ENCODE measurements at regions not wholly inside any gene's neighbourhood (a gene's known extent, or its start where the extent isn't known, plus 50 kb on each side); places are given as distances from the start of the nearest gene placed in this dataset.
"Not testable (repeated sequence)": the region's sequence is repeated elsewhere in the genome, so short reads cannot be mapped to it uniquely, and the experiment has no call there.

DNA sequence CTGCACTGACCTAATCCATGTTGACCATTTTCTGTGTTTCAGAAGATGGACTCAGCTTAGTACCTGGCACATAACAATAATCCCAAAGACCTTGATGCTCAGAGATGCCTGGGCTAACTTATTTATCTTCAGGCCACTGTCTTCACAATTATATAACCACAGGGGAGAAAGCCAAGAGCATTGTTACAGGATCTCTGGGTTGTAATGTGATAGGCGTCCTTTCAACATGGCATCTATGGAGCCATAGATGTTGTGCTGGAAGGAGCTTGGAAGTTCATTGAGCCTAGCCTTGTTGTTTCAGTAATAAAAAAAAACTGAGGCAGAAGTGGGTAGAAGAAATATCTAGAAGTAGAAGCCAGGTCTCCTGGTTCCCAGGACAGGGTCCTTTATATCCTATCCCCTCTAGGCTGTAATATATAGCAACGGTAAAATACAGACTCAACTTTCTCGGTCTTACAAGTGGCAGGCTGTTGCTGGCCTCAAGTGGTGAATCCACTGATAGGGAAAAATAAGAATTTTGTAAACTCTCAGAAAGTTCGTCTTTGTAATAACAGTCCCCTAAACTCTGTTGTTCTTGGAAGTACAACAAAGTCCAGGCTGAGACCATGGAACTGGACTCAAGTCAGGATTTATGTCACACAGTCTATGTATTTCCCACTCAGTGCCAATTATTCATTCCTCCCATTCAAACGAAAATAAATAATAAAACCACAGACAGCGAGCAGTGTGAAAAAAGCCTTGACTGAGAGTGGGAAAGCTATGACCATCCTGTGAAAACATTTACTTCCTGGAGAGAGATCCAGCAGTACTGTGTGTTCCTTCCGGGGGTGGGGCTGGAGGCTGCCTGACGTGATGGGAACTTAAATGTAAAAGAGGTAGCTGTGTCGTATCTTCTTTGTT lies 277.6 kb downstream of the REEP3 start:
- Histone ChIP-seq H3K9me3 (ENCODE audit: control insufficient read depth in 5 of 5, low read length in 5 of 5) (no peaks in the 10 kb centered on the region), H3K4me3 (ENCODE audit: low read depth in 1 of 5, low read length in 5 of 5) (peak overlapping the region; percentile 6 to 42 (median 24)), H3K27ac (ENCODE audit: low read depth, low read length) (no peak overlapping the region), H3K36me3 (ENCODE audit: control insufficient read depth in 5 of 5, insufficient read depth in 5 of 5, low read length in 5 of 5) (no peaks in the 10 kb centered on the region), H3K9ac (ENCODE audit: low read length in 5 of 5) (peak overlapping the region in 1 of 5 donors; percentile 9), H3K4me1 (ENCODE audit: control insufficient read depth in 5 of 5, insufficient read depth in 5 of 5, low read length in 5 of 5) (peaks cover 2 to 18% (median 11%) of the 10 kb centered on the region in 5 donors), H3K27me3 (ENCODE audit: control insufficient read depth in 5 of 5, insufficient read depth in 4 of 5, low read length in 5 of 5) (no peaks in the 10 kb centered on the region)

- no peaks in the 10 kb centered on the region for H3K36me3 ChIP-seq (ENCODE audit: control insufficient read depth in 5 of 5, insufficient read depth in 5 of 5, low read length in 5 of 5)
- H3K4me1 ChIP-seq (ENCODE audit: control insufficient read depth in 5 of 5, insufficient read depth in 5 of 5, low read length in 5 of 5) = peaks cover 2 to 18% (median 11%) of the 10 kb centered on the region in 5 donors
- H3K9ac ChIP-seq (ENCODE audit: low read length in 5 of 5) = no peak overlapping the region
- H3K4me3 ChIP-seq (ENCODE audit: low read depth in 1 of 5, low read length in 5 of 5) = peak overlapping the region; percentile 6 to 42 (median 24)
- no peak overlapping the region for H3K27ac ChIP-seq (ENCODE audit: low read depth, low read length)
- no peaks in the 10 kb centered on the region for H3K27me3 ChIP-seq (ENCODE audit: control insufficient read depth in 5 of 5, insufficient read depth in 4 of 5, low read length in 5 of 5)
- H3K9me3 ChIP-seq (ENCODE audit: control insufficient read depth in 5 of 5, low read length in 5 of 5) = no peaks in the 10 kb centered on the region
Observed at GRCh38 chr10:63799521-63800300, 278.5 kb downstream of the REEP3 start.

DNA sequence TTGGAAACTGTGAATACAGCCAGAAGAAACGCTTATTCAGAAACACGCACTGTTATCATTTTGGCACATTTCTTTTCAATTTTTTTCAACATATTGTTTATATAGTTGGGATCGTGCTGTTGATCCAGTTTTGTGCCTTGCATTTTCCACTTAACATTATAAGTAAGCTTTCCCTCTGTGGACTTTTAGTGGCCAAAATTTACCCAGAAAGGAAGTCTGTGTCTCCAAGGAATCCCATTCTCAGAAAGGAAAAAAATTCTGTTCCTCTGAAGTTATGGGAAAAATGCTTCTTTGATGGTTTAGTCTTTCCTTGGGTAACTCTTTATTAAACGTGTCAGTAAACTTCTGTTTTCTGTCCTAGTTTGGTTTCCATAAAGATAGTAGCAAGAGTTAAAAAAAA lies 280.0 kb downstream of the REEP3 start:
- Histone ChIP-seq H3K36me3 (ENCODE audit: control insufficient read depth in 5 of 5, insufficient read depth in 5 of 5, low read length in 5 of 5) (no peaks in the 10 kb centered on the region), H3K9me3 (ENCODE audit: control insufficient read depth in 5 of 5, low read length in 5 of 5) (peaks cover 0 to 4% (median 0%) of the 10 kb centered on the region in 5 donors), H3K27ac (ENCODE audit: low read depth, low read length) (no peak overlapping the region), H3K4me3 (ENCODE audit: low read depth in 1 of 5, low read length in 5 of 5) (no peak overlapping the region), H3K4me1 (ENCODE audit: control insufficient read depth in 5 of 5, insufficient read depth in 5 of 5, low read length in 5 of 5) (peaks cover 2 to 18% (median 11%) of the 10 kb centered on the region in 5 donors), H3K9ac (ENCODE audit: low read length in 5 of 5) (no peak overlapping the region), H3K27me3 (ENCODE audit: control insufficient read depth in 5 of 5, insufficient read depth in 4 of 5, low read length in 5 of 5) (no peaks in the 10 kb centered on the region)

- no peaks in the 10 kb centered on the region for H3K36me3 ChIP-seq (ENCODE audit: control insufficient read depth in 5 of 5, insufficient read depth in 5 of 5, low read length in 5 of 5)
- peaks cover 0 to 4% (median 0%) of the 10 kb centered on the region in 5 donors for H3K9me3 ChIP-seq (ENCODE audit: control insufficient read depth in 5 of 5, low read length in 5 of 5)
- H3K27ac ChIP-seq (ENCODE audit: low read depth, low read length) = no peak overlapping the region
- no peaks in the 10 kb centered on the region for H3K4me1 ChIP-seq (ENCODE audit: control insufficient read depth in 5 of 5, insufficient read depth in 5 of 5, low read length in 5 of 5)
- no peak overlapping the region for H3K4me3 ChIP-seq (ENCODE audit: low read depth in 1 of 5, low read length in 5 of 5)
- no peak overlapping the region for H3K9ac ChIP-seq (ENCODE audit: low read length in 5 of 5)
- H3K27me3 ChIP-seq (ENCODE audit: control insufficient read depth in 5 of 5, insufficient read depth in 4 of 5, low read length in 5 of 5) = no peaks in the 10 kb centered on the region
Observed at GRCh38 chr10:63806330-63806729, 285.1 kb downstream of the REEP3 start.

GRCh38 chr10:63812501-63812900 lies 291.3 kb downstream of the REEP3 start:
- H3K36me3 ChIP-seq (ENCODE audit: control insufficient read depth in 5 of 5, insufficient read depth in 5 of 5, low read length in 5 of 5) = no peaks in the 10 kb centered on the region
- no peaks in the 10 kb centered on the region for H3K27me3 ChIP-seq (ENCODE audit: control insufficient read depth in 5 of 5, insufficient read depth in 4 of 5, low read length in 5 of 5)
- no peak overlapping the region for H3K27ac ChIP-seq (ENCODE audit: low read depth, low read length)
- no peak overlapping the region for H3K9ac ChIP-seq (ENCODE audit: low read length in 5 of 5)
- no peaks in the 10 kb centered on the region for H3K9me3 ChIP-seq (ENCODE audit: control insufficient read depth in 5 of 5, low read length in 5 of 5)
- H3K4me1 ChIP-seq (ENCODE audit: control insufficient read depth in 5 of 5, insufficient read depth in 5 of 5, low read length in 5 of 5) = no peaks in the 10 kb centered on the region
- H3K4me3 ChIP-seq (ENCODE audit: low read depth in 1 of 5, low read length in 5 of 5) = no peak overlapping the region

DNA sequence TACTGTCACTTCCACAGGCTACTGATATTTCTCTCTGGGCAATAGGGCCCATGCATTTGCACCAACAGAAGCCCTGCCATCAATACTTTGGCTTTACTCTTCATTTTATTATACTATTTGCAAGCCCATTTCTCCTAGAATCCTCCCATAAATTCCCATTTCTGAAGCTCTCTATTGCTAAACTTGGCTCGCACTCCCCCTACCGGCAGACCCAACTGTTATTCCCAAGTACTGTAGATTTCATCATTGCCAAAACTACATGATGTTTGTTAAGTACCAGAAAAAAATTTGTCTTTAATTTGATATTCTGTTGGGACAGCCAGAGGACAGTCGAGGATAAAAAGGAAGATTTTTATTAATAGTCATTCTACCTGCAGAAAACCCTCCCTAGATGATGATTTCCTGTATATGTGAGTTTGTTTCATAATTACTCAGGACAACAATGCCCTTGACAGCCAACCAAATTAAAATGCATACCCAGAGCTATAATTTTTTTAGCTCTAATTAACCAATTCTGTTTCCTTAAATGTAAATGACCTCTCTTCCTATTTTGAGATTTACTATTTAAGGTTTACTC lies 298.6 kb downstream of the REEP3 start:
- Histone ChIP-seq H3K36me3 (ENCODE audit: control insufficient read depth in 5 of 5, insufficient read depth in 5 of 5, low read length in 5 of 5) (no peaks in the 10 kb centered on the region), H3K27me3 (ENCODE audit: control insufficient read depth in 5 of 5, insufficient read depth in 4 of 5, low read length in 5 of 5) (peaks cover 0 to 2% (median 0%) of the 10 kb centered on the region in 5 donors), H3K27ac (ENCODE audit: low read depth, low read length) (no peak overlapping the region), H3K4me3 (ENCODE audit: low read depth in 1 of 5, low read length in 5 of 5) (no peak overlapping the region), H3K9ac (ENCODE audit: low read length in 5 of 5) (no peak overlapping the region), H3K4me1 (ENCODE audit: control insufficient read depth in 5 of 5, insufficient read depth in 5 of 5, low read length in 5 of 5) (no peaks in the 10 kb centered on the region), H3K9me3 (ENCODE audit: control insufficient read depth in 5 of 5, low read length in 5 of 5) (peaks cover 0 to 6% (median 0%) of the 10 kb centered on the region in 5 donors)

- Histone ChIP-seq H3K9ac (ENCODE audit: low read length in 5 of 5) (no peak overlapping the region), H3K27ac (ENCODE audit: low read depth, low read length) (no peak overlapping the region), H3K4me3 (ENCODE audit: low read depth in 1 of 5, low read length in 5 of 5) (no peak overlapping the region), H3K27me3 (ENCODE audit: control insufficient read depth in 5 of 5, insufficient read depth in 4 of 5, low read length in 5 of 5) (peaks cover 0 to 2% (median 0%) of the 10 kb centered on the region in 5 donors), H3K36me3 (ENCODE audit: control insufficient read depth in 5 of 5, insufficient read depth in 5 of 5, low read length in 5 of 5) (no peaks in the 10 kb centered on the region), H3K9me3 (ENCODE audit: control insufficient read depth in 5 of 5, low read length in 5 of 5) (peaks cover 0 to 6% (median 0%) of the 10 kb centered on the region in 5 donors), H3K4me1 (ENCODE audit: control insufficient read depth in 5 of 5, insufficient read depth in 5 of 5, low read length in 5 of 5) (no peaks in the 10 kb centered on the region)
Observed at GRCh38 chr10:63822496-63822895, 301.3 kb downstream of the REEP3 start.

DNA sequence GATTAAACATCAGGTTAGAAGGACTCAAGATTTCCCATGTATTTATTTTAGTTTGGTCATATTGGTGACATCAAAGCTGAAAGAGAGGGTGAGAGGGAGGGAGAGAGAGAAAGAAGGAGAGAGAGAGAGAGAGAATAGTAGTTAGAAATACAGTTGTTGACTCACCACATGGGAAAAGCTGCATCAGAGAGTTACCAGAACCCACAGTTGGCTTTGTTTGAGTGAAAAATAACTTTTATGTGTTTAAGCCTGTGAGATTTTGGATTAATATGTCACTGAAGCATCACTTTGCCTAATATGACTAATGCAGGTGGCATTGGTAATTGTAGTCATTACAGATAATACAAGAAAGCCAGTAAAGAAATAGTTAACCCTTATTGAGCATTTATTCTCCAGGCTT lies 303.9 kb downstream of the REEP3 start:
- Histone ChIP-seq H3K27ac (ENCODE audit: low read depth, low read length) (no peak overlapping the region), H3K36me3 (ENCODE audit: control insufficient read depth in 5 of 5, insufficient read depth in 5 of 5, low read length in 5 of 5) (no peaks in the 10 kb centered on the region), H3K9ac (ENCODE audit: low read length in 5 of 5) (no peak overlapping the region), H3K4me3 (ENCODE audit: low read depth in 1 of 5, low read length in 5 of 5) (no peak overlapping the region), H3K9me3 (ENCODE audit: control insufficient read depth in 5 of 5, low read length in 5 of 5) (peaks cover 0 to 6% (median 0%) of the 10 kb centered on the region in 5 donors), H3K27me3 (ENCODE audit: control insufficient read depth in 5 of 5, insufficient read depth in 4 of 5, low read length in 5 of 5) (peaks cover 0 to 4% (median 0%) of the 10 kb centered on the region in 5 donors), H3K4me1 (ENCODE audit: control insufficient read depth in 5 of 5, insufficient read depth in 5 of 5, low read length in 5 of 5) (no peaks in the 10 kb centered on the region)

- Histone ChIP-seq H3K27me3 (ENCODE audit: control insufficient read depth in 5 of 5, insufficient read depth in 4 of 5, low read length in 5 of 5) (peaks cover 0 to 4% (median 0%) of the 10 kb centered on the region in 5 donors), H3K9me3 (ENCODE audit: control insufficient read depth in 5 of 5, low read length in 5 of 5) (peaks cover 0 to 6% (median 0%) of the 10 kb centered on the region in 5 donors), H3K4me1 (ENCODE audit: control insufficient read depth in 5 of 5, insufficient read depth in 5 of 5, low read length in 5 of 5) (no peaks in the 10 kb centered on the region), H3K36me3 (ENCODE audit: control insufficient read depth in 5 of 5, insufficient read depth in 5 of 5, low read length in 5 of 5) (no peaks in the 10 kb centered on the region), H3K27ac (ENCODE audit: low read depth, low read length) (no peak overlapping the region), H3K9ac (ENCODE audit: low read length in 5 of 5) (no peak overlapping the region), H3K4me3 (ENCODE audit: low read depth in 1 of 5, low read length in 5 of 5) (no peak overlapping the region)
Observed at GRCh38 chr10:63825766-63826165, 304.6 kb downstream of the REEP3 start.

DNA sequence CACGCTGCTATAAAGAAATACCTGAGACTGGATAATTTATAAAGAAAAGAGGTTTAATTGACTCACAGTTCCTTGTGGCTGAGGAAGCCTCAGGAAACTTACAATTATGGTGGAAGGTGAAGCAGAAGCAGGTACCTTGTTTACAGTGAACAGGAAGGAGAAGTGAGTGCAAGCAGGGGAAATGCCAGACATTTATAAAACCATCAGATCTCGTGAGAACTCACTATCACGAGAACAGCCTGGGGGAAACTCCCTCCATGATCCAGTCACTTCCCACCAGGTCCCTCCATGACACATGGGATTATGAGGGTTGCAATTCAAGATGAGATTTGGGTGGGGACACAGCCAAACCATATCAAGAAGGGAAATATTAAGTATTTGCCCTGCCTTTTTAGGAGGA lies 305.8 kb downstream of the REEP3 start:
- H3K36me3 ChIP-seq (ENCODE audit: control insufficient read depth in 5 of 5, insufficient read depth in 5 of 5, low read length in 5 of 5); H3K4me1 ChIP-seq (ENCODE audit: control insufficient read depth in 5 of 5, insufficient read depth in 5 of 5, low read length in 5 of 5); H3K9ac ChIP-seq (ENCODE audit: low read length in 5 of 5); H3K27ac ChIP-seq (ENCODE audit: low read depth, low read length); H3K27me3 ChIP-seq (ENCODE audit: control insufficient read depth in 5 of 5, insufficient read depth in 4 of 5, low read length in 5 of 5); H3K9me3 ChIP-seq (ENCODE audit: control insufficient read depth in 5 of 5, low read length in 5 of 5); H3K4me3 ChIP-seq (ENCODE audit: low read depth in 1 of 5, low read length in 5 of 5): not testable (repeated sequence)
